ENCODE measurements at regions not wholly inside any gene's neighbourhood (a gene's known extent, or its start where the extent isn't known, plus 50 kb on each side); places are given as distances from the start of the nearest gene placed in this dataset.

DNA sequence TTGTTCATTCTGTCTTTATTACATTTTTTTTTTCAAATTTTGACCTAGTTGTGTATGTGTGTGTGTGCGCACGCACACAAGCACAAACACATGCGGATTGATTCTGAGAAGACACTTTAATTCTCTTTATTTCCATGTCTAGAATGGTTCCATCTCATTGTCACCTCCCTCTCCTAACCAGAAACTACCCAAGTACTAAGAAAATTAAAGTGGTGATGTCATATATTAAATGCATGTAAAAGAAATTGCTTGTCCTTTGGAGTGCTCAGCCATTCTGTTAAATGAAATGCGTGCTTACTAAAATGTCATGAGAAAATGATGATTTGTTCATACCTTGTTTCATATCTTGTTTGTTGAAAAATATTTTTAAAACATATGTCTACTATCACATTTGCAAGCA is 1297.0 kb upstream of the TENM3 start:
- Histone ChIP-seq H3K9ac (ENCODE audit: low read depth, low read length) (no peak overlapping the region), H3K4me3 (ENCODE audit: low read length) (no peak overlapping the region), H3K4me1 (ENCODE audit: insufficient read depth, low read length) (no peaks in the 10 kb centered on the region), H3K9me3 (ENCODE audit: insufficient read depth, low read depth, low read length) (no peaks in the 10 kb centered on the region), H3K36me3 (ENCODE audit: insufficient read depth, low read length) (no peaks in the 10 kb centered on the region), H3K27me3 (ENCODE audit: insufficient read depth, low read length) (no peaks in the 10 kb centered on the region), H3K27ac (ENCODE audit: low read depth, low read length) (no peak overlapping the region)
- 97% methylated on average over 2 of the region's 4 CpGs for WGBS

DNA sequence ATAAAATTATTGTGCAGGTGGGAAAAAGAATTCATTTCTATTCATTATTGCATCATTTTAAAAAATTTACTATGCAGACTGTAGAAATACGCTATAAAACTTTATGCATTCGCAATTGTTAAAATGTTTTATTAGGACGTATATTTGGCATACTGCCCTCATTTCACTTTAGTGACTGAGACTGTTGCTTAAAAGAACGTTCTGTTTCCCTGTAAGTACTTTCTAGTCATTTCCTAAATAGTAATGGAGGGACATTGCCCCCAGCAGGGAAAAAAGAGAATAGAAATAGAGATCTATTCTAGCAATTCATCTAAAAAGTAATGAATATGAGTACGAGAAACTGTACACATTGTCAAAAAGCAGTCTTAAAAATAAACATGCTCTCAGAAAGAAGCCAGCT is 1295.8 kb upstream of the TENM3 start:
- Histone ChIP-seq H3K4me3 (ENCODE audit: low read length) (no peak overlapping the region), H3K9ac (ENCODE audit: low read depth, low read length) (no peak overlapping the region), H3K27ac (ENCODE audit: low read depth, low read length) (no peak overlapping the region), H3K27me3 (ENCODE audit: insufficient read depth, low read length) (no peaks in the 10 kb centered on the region), H3K4me1 (ENCODE audit: insufficient read depth, low read length) (peaks cover 3% of the 10 kb centered on the region; the same call in 1 of the 2 replicates), H3K9me3 (ENCODE audit: insufficient read depth, low read depth, low read length) (no peaks in the 10 kb centered on the region), H3K36me3 (ENCODE audit: insufficient read depth, low read length) (no peaks in the 10 kb centered on the region)
- 84% methylated on average over 4 of the region's 5 CpGs for WGBS

DNA sequence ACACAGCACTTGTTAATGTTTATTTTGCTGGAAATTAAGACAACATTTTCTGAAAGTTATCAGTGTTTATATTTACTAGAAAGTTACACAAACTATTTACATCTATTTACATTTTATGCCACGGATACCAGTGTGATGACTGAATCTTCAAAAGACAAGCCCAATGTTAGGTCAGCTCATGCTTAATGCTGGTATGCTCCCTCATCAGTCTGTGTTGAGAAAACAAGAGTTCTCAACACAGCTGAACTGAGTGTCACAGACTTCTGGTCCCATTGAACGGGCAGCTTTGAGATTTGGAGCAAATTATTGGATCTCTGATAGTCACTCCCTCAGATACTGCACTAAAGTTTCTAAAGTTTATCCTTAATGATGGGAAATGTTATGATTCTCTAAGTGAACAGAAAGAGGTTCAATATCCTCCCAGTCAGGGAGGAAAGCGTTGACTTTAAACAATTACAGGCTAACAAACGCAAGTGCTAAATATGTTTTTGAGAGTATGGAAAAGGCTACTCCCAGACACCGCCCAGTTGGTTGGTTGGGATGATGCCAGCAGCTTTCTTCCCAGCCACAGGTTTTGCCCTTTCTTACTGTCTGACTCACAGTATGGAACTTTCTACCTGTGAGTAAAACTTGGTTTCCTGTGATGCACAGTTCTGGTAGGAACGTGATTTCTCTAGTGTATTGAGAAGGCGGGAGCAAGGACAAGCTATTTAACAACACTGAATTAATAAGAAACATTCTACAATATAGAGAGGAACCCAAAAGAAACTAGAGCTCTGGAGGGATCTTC is 1293.6 kb upstream of the TENM3 start:
- 95% methylated on average over 7 of the region's 7 CpGs for WGBS
- Histone ChIP-seq H3K4me1 (ENCODE audit: insufficient read depth, low read length) (peaks cover 8% of the 10 kb centered on the region; the same call in 1 of the 2 replicates), H3K27ac (ENCODE audit: low read depth, low read length) (no peak overlapping the region), H3K27me3 (ENCODE audit: insufficient read depth, low read length) (no peaks in the 10 kb centered on the region), H3K36me3 (ENCODE audit: insufficient read depth, low read length) (no peaks in the 10 kb centered on the region), H3K9me3 (ENCODE audit: insufficient read depth, low read depth, low read length) (no peaks in the 10 kb centered on the region), H3K4me3 (ENCODE audit: low read length) (no peak overlapping the region), H3K9ac (ENCODE audit: low read depth, low read length) (no peak overlapping the region)

DNA sequence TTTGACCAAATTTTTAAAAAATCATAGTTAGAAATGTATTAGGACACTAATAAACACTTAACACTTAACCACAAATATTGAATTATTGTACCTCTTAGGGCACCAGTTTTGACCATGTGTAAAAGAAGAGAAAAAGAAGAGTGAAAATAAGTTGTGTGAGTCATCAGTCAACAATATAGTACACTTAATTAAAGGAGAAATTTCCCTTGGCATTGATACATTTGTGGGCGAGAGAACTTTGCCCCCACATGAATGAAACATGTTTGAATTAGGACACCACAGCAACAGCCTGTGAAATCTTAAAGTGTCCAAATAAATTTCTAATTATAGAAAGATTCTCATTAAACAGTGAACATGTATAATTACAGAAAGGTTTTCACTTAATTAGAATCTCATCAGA is 1292.8 kb upstream of the TENM3 start:
- H3K36me3 ChIP-seq (ENCODE audit: insufficient read depth, low read length), result no peaks in the 10 kb centered on the region
- WGBS, result no CpG with 5 or more reads among the region's 1 CpG
- H3K27ac ChIP-seq (ENCODE audit: low read depth, low read length), result no peak overlapping the region
- no peak overlapping the region for H3K4me3 ChIP-seq (ENCODE audit: low read length)
- H3K9me3 ChIP-seq (ENCODE audit: insufficient read depth, low read depth, low read length), result no peaks in the 10 kb centered on the region
- H3K27me3 ChIP-seq (ENCODE audit: insufficient read depth, low read length), result no peaks in the 10 kb centered on the region
- peaks cover 8% of the 10 kb centered on the region; the same call in 1 of the 2 replicates for H3K4me1 ChIP-seq (ENCODE audit: insufficient read depth, low read length)
- H3K9ac ChIP-seq (ENCODE audit: low read depth, low read length), result no peak overlapping the region

DNA sequence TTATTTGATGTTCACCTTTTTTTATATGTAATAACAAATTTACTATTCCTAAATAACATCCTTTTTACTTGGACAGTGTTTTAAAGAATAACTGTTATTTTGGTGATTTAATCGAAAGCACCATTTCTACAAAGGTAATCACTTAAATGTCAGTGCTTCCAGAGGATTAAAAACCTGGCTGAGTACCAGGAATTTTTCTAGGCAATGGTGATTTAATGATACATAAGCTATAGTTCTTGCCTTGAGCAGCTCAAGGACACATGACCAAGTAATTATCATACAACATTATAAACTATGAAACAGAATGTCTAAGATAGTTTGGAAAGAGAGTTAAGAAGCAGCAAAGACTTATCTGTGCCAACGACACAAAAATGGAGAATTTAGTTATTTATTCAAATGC is 1291.9 kb upstream of the TENM3 start:
- H3K36me3 ChIP-seq (ENCODE audit: insufficient read depth, low read length), result no peaks in the 10 kb centered on the region
- H3K9me3 ChIP-seq (ENCODE audit: insufficient read depth, low read depth, low read length), result no peaks in the 10 kb centered on the region
- no peaks in the 10 kb centered on the region for H3K27me3 ChIP-seq (ENCODE audit: insufficient read depth, low read length)
- no peak overlapping the region for H3K4me3 ChIP-seq (ENCODE audit: low read length)
- H3K9ac ChIP-seq (ENCODE audit: low read depth, low read length), result no peak overlapping the region
- no peak overlapping the region for H3K27ac ChIP-seq (ENCODE audit: low read depth, low read length)
- 100% methylated on average over 1 of the region's 2 CpGs for WGBS
- peaks cover 8% of the 10 kb centered on the region; the same call in 1 of the 2 replicates for H3K4me1 ChIP-seq (ENCODE audit: insufficient read depth, low read length)

DNA sequence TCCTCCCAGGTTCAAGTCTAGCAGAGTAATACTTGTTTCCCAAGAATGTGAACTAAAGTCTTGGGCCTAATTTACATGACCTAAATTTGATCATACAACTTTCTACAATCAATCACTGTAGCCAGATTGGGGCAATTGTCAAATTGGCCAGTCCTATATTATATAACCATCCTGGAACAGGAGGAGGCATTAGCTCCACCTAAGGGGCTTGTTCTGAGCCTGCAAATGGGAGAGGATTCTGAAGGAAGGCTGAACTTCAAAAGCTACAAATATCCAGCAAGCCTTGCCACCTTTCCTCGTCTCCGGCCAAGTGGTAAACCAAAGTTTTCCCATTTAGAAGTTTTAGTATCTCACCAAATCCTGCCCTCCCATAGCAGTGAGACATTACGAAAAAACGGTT is 1289.6 kb upstream of the TENM3 start:
- H3K4me1 ChIP-seq (ENCODE audit: insufficient read depth, low read length), result peaks cover 8% of the 10 kb centered on the region; the same call in 1 of the 2 replicates
- H3K27ac ChIP-seq (ENCODE audit: low read depth, low read length), result no peak overlapping the region
- H3K36me3 ChIP-seq (ENCODE audit: insufficient read depth, low read length), result no peaks in the 10 kb centered on the region
- H3K4me3 ChIP-seq (ENCODE audit: low read length), result no peak overlapping the region
- H3K9me3 ChIP-seq (ENCODE audit: insufficient read depth, low read depth, low read length), result no peaks in the 10 kb centered on the region
- WGBS, result 87% methylated on average over 4 of the region's 4 CpGs
- H3K9ac ChIP-seq (ENCODE audit: low read depth, low read length), result no peak overlapping the region
- no peaks in the 10 kb centered on the region for H3K27me3 ChIP-seq (ENCODE audit: insufficient read depth, low read length)

DNA sequence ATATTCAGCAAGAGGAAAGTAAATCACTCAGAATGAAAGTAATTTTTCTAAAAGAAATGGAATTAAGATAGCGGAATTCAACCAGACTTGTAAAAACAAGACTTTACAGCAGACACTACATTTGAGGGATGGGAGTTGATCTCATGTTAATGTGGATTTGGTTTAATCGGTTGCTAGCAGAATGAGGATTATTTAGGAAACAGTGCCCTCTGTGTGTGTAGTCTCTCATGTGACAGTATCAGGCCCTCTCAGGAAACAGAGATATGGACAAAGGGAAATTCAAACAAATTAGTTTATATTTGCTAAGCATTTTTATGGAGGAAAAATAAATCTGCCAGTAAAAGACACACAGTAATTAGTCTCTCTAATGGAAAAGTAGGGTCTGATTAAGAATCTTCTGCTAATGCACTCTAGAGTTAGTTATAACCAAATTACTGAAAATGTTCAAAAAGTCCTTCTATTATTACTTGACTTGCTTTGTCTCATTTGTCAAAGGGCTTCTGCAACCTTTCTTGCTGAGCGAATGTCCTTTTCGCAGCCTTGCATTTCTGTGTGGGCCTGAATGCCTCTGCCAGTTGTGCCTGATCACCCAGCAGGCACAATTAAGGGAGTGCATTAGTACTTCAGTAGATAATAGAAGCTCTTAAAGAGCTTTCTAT is 1282.3 kb upstream of the TENM3 start:
- H3K27ac ChIP-seq (ENCODE audit: low read depth, low read length), result no peak overlapping the region
- 81% methylated on average over 4 of the region's 4 CpGs for WGBS

DNA sequence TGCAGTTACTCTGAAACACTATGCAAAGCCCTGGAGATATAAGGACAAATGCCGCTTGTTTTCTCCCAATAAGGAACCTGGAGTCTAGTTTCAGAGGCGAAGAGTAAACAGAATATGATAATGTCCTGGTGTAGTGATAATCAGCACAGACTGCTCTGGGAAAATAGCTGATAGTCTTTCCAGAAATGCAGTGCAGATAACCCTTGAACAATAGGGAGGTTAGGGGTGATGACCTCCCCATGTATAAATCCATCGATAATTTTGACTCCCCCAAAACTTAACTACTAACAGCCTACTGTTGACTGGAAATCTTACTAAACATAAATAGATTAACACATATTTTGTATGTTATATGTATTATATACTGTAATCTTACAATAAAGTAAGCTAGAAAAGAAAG is 1280.9 kb upstream of the TENM3 start:
- no peak overlapping the region for H3K27ac ChIP-seq (ENCODE audit: low read depth, low read length)
- H3K9me3 ChIP-seq (ENCODE audit: insufficient read depth, low read depth, low read length), result no peaks in the 10 kb centered on the region
- no peaks in the 10 kb centered on the region for H3K27me3 ChIP-seq (ENCODE audit: insufficient read depth, low read length)
- 95% methylated on average over 2 of the region's 3 CpGs for WGBS
- H3K36me3 ChIP-seq (ENCODE audit: insufficient read depth, low read length), result no peaks in the 10 kb centered on the region
- no peak overlapping the region for H3K9ac ChIP-seq (ENCODE audit: low read depth, low read length)
- H3K4me1 ChIP-seq (ENCODE audit: insufficient read depth, low read length), result peaks cover 7% of the 10 kb centered on the region; the same call in 1 of the 2 replicates
- H3K4me3 ChIP-seq (ENCODE audit: low read length), result no peak overlapping the region

More for the DNA sequence above, 1282.3 kb upstream of the TENM3 start:
- Histone ChIP-seq H3K9me3 (ENCODE audit: insufficient read depth, low read depth, low read length) (no peaks in the 10 kb centered on the region), H3K4me1 (ENCODE audit: insufficient read depth, low read length) (peaks cover 7% of the 10 kb centered on the region; the same call in 1 of the 2 replicates), H3K36me3 (ENCODE audit: insufficient read depth, low read length) (no peaks in the 10 kb centered on the region), H3K9ac (ENCODE audit: low read depth, low read length) (no peak overlapping the region), H3K4me3 (ENCODE audit: low read length) (no peak overlapping the region), H3K27me3 (ENCODE audit: insufficient read depth, low read length) (no peaks in the 10 kb centered on the region)

DNA sequence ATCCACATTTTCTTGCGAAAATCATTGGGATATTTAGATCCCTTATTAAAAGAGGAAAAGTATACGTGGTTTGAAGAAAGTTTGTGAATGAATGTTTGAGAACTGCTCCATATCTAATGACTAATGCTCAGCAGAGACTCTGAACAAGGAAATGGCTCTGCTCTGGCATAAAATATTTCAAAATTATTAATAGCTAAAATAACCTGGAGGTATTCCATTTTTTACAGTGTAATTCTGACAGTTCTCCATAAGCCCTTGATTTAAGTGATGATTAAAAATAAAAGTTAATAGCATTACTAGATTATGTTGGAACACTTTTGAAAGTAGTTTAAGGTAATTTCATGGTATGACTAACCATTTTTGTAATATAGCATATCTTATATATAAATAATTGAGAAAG is 1276.9 kb upstream of the TENM3 start:
- Histone ChIP-seq H3K4me1 (ENCODE audit: insufficient read depth, low read length) (0 out of 2 replicates have a peak, but pooled peaks cover under 1% of the 10 kb centered on the region), H3K27ac (ENCODE audit: low read depth, low read length) (no peak overlapping the region), H3K36me3 (ENCODE audit: insufficient read depth, low read length) (no peaks in the 10 kb centered on the region), H3K27me3 (ENCODE audit: insufficient read depth, low read length) (no peaks in the 10 kb centered on the region), H3K9me3 (ENCODE audit: insufficient read depth, low read depth, low read length) (no peaks in the 10 kb centered on the region), H3K9ac (ENCODE audit: low read depth, low read length) (no peak overlapping the region), H3K4me3 (ENCODE audit: low read length) (no peak overlapping the region)
- WGBS, result 86% methylated on average over 1 of the region's 2 CpGs

DNA sequence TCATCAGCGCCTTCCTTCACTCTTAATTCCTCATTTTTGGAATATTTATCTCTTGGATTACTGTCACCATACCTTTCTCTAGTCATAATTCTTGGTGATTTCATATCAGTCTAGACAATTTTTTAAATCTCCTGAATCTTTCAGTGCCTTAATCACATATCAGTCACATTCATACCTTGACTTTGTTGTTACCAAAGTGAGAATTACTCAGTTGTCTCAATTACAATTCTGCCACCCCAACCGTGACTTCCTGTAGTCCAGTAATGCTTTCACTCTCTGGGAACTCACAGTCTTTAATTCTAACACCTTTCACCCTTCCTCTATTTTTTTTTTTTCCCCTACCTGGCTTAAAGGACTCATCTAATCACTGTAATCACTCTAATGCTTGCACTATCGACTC is 1275.3 kb upstream of the TENM3 start:
- Histone ChIP-seq H3K4me1 (ENCODE audit: insufficient read depth, low read length) (no peaks in the 10 kb centered on the region), H3K27ac (ENCODE audit: low read depth, low read length) (no peak overlapping the region), H3K4me3 (ENCODE audit: low read length) (no peak overlapping the region), H3K9me3 (ENCODE audit: insufficient read depth, low read depth, low read length) (no peaks in the 10 kb centered on the region), H3K36me3 (ENCODE audit: insufficient read depth, low read length) (no peaks in the 10 kb centered on the region), H3K27me3 (ENCODE audit: insufficient read depth, low read length) (no peaks in the 10 kb centered on the region), H3K9ac (ENCODE audit: low read depth, low read length) (no peak overlapping the region)
- WGBS, result 89% methylated on average over 3 of the region's 3 CpGs

DNA sequence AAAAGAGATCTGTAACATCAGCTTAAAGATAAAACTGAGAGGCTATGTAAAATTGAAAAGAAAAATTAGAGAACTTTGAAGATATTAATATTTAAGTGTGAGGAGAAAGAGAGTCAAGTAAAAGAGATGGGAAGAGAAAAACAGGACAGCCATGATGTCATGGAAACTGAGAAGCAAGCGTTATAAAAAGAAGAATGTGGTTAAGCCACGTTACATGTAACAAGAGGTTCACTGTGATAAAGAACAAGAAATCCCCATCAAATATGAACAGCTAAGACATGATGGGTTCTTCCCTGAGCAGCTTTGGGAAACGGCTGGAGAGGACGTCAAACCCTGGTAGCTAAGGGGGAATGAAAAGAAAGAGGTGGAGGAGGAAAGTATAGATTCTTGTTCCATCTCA is 1269.3 kb upstream of the TENM3 start:
- H3K27me3 ChIP-seq (ENCODE audit: insufficient read depth, low read length), result no peaks in the 10 kb centered on the region
- H3K9ac ChIP-seq (ENCODE audit: low read depth, low read length), result no peak overlapping the region
- no peaks in the 10 kb centered on the region for H3K4me1 ChIP-seq (ENCODE audit: insufficient read depth, low read length)
- H3K9me3 ChIP-seq (ENCODE audit: insufficient read depth, low read depth, low read length), result no peaks in the 10 kb centered on the region
- no peaks in the 10 kb centered on the region for H3K36me3 ChIP-seq (ENCODE audit: insufficient read depth, low read length)
- WGBS, result 92% methylated on average over 4 of the region's 4 CpGs
- H3K4me3 ChIP-seq (ENCODE audit: low read length), result no peak overlapping the region
- no peak overlapping the region for H3K27ac ChIP-seq (ENCODE audit: low read depth, low read length)

Measured in HUES64 (cell line).